PC-3 (cell line): ENCODE measurements at regions not wholly inside any gene's neighbourhood (a gene's known extent, or its start where the extent isn't known, plus 50 kb on each side); places are given as distances from the start of the nearest gene placed in this dataset.

Experiments
- CTCF ChIP-seq: fragments of 300-600 bp; sonication (generic); conservative IDR thresholded peaks from 2 replicates; pipeline ENCODE4 v1.5.1; 2017; ENCODE audit warnings: antibody characterized with exemption, low read depth, mild to moderate bottlenecking, low read length
- EZH2 ChIP-seq: fragments of 300-600 bp; sonication (generic); IDR thresholded peaks from one replicate; pipeline ENCODE4 v1.6.1; 2017; ENCODE audit warnings: antibody characterized with exemption, mild to moderate bottlenecking, low read length; ENCODE audit not compliant: unreplicated experiment
- EZH2phosphoT487 ChIP-seq: fragments of 300-600 bp; sonication (generic); IDR thresholded peaks from 2 replicates; pipeline ENCODE4 v1.6.1; 2018; ENCODE audit warnings: mild to moderate bottlenecking, antibody characterized with exemption, low read length, borderline replicate concordance

- TF ChIP-seq CTCF (peak; percentile 30; the same call in 1 of the 2 replicates), EZH2 (no peak), EZH2phosphoT487 (no peak)
Measured at GRCh38 chr10:16049050-16049449, 188.7 kb upstream of the MINDY3 start.
